ENCODE measurements at regions not wholly inside any gene's neighbourhood (a gene's known extent, or its start where the extent isn't known, plus 50 kb on each side); places are given as distances from the start of the nearest gene placed in this dataset.

GRCh38 chr4:42729505-42730237 is 72.8 kb upstream of the ATP8A1 start:
- no peaks in the 10 kb centered on the region for H3K36me3 ChIP-seq
- WGBS, 4 donors: 69 to 81% (median 73%) methylated on average over 4 of the region's 4 CpGs
- TF ChIP-seq POLR2A (IDR thresholded peaks at IDR 0.05): no peak
- no peak for TF ChIP-seq CTCF (IDR thresholded peaks at IDR 0.05)
- intact Hi-C loops (cut with DNase I): no loop called here
- no peaks in the 10 kb centered on the region for H3K27me3 ChIP-seq
- H3K9me3 ChIP-seq: no peaks in the 10 kb centered on the region
- DNase-seq: no peak
- no peaks in the 10 kb centered on the region for H3K4me1 ChIP-seq
- ATAC-seq: no peak
- no peak overlapping the region for H3K4me3 ChIP-seq
- no peak overlapping the region for H3K27ac ChIP-seq

- H3K9me3 ChIP-seq: no peaks in the 10 kb centered on the region
- intact Hi-C loops (cut with DNase I): no loop called here
- no peak overlapping the region for H3K4me3 ChIP-seq
- DNase-seq (no peak), ATAC-seq (no peak)
- 62 to 78% (median 75%) methylated on average over 3 of the region's 3 CpGs for WGBS, 4 donors
- no peak for TF ChIP-seq CTCF (IDR thresholded peaks at IDR 0.05)
- no peak for TF ChIP-seq POLR2A (IDR thresholded peaks at IDR 0.05)
- no peak overlapping the region for H3K27ac ChIP-seq
- H3K27me3 ChIP-seq: no peaks in the 10 kb centered on the region
- H3K36me3 ChIP-seq: no peaks in the 10 kb centered on the region
- H3K4me1 ChIP-seq: no peaks in the 10 kb centered on the region
These were observed 67.5 kb upstream of the ATP8A1 start for GRCh38 chr4:42724451-42724850.

GRCh38 chr4:42720533-42720932 is 63.6 kb upstream of the ATP8A1 start:
- Histone ChIP-seq H3K27ac (no peak overlapping the region), H3K27me3 (no peaks in the 10 kb centered on the region), H3K4me1 (no peaks in the 10 kb centered on the region), H3K36me3 (no peaks in the 10 kb centered on the region), H3K4me3 (no peak overlapping the region), H3K9me3 (no peaks in the 10 kb centered on the region)
- ATAC-seq: no peak
- DNase-seq: no peak
- TF ChIP-seq CTCF (IDR thresholded peaks at IDR 0.05) (no peak), POLR2A (IDR thresholded peaks at IDR 0.05) (no peak)
- WGBS, 4 donors: 62 to 86% (median 66%) methylated on average over 1 of the region's 1 CpG
- intact Hi-C loops (cut with DNase I): no loop called here

GRCh38 chr4:42719257-42719656 is 62.4 kb upstream of the ATP8A1 start:
- Histone ChIP-seq H3K27ac (no peak overlapping the region), H3K27me3 (no peaks in the 10 kb centered on the region), H3K4me1 (no peaks in the 10 kb centered on the region), H3K4me3 (no peak overlapping the region), H3K36me3 (no peaks in the 10 kb centered on the region), H3K9me3 (no peaks in the 10 kb centered on the region)
- TF ChIP-seq POLR2A (IDR thresholded peaks at IDR 0.05) (no peak), CTCF (IDR thresholded peaks at IDR 0.05) (no peak)
- DNase-seq (no peak), ATAC-seq (no peak)
- intact Hi-C loops (cut with DNase I): no loop called here
- 38 to 55% (median 47%) methylated on average over 1 of the region's 1 CpG for WGBS, 4 donors
